ENCODE measurements at regions not wholly inside any gene's neighbourhood (a gene's known extent, or its start where the extent isn't known, plus 50 kb on each side); places are given as distances from the start of the nearest gene placed in this dataset.
"Not testable (repeated sequence)": the region's sequence is repeated elsewhere in the genome, so short reads cannot be mapped to it uniquely, and the experiment has no call there.

- Mint-ChIP-seq H3K4me3 (no peak overlapping the region), H3K9me3 (peaks cover 7% of the 10 kb centered on the region), H3K36me3 (peaks cover 2% of the 10 kb centered on the region), H3K27me3 (peaks cover 2% of the 10 kb centered on the region), H3K4me1 (no peaks in the 10 kb centered on the region), H3K27ac (no peak overlapping the region)
- DNase-seq (ENCODE audit: low spot score in 2 of 2) (no peak), ATAC-seq (ENCODE audit: low read depth) (no peak)
Observed at GRCh38 chr17:70320673-70321345, 151.5 kb downstream of the KCNJ2 start.

GRCh38 chr17:70321352-70321751 lies 152.0 kb downstream of the KCNJ2 start:
- H3K27me3 Mint-ChIP-seq, result peaks cover 2% of the 10 kb centered on the region
- peaks cover 5% of the 10 kb centered on the region for H3K9me3 Mint-ChIP-seq
- H3K27ac Mint-ChIP-seq, result no peak overlapping the region
- ATAC-seq (ENCODE audit: low read depth) (no peak), DNase-seq (ENCODE audit: low spot score in 2 of 2) (no peak)
- H3K4me3 Mint-ChIP-seq, result no peak overlapping the region
- H3K36me3 Mint-ChIP-seq, result peaks cover 2% of the 10 kb centered on the region
- H3K4me1 Mint-ChIP-seq, result no peaks in the 10 kb centered on the region

- H3K4me3 Mint-ChIP-seq, result no peak overlapping the region
- peaks cover 5% of the 10 kb centered on the region for H3K9me3 Mint-ChIP-seq
- DNase-seq (ENCODE audit: low spot score in 2 of 2), result no peak
- H3K27me3 Mint-ChIP-seq, result peaks cover 2% of the 10 kb centered on the region
- no peak for ATAC-seq (ENCODE audit: low read depth)
- no peaks in the 10 kb centered on the region for H3K4me1 Mint-ChIP-seq
- peaks cover 2% of the 10 kb centered on the region for H3K36me3 Mint-ChIP-seq
- no peak overlapping the region for H3K27ac Mint-ChIP-seq
Observed at GRCh38 chr17:70323269-70323668, 153.9 kb downstream of the KCNJ2 start.

GRCh38 chr17:70324031-70324430 lies 154.7 kb downstream of the KCNJ2 start:
- Mint-ChIP-seq H3K4me3 (no peak overlapping the region), H3K27ac (no peak overlapping the region), H3K4me1 (no peaks in the 10 kb centered on the region), H3K36me3 (no peaks in the 10 kb centered on the region), H3K27me3 (no peaks in the 10 kb centered on the region), H3K9me3 (peaks cover 4% of the 10 kb centered on the region)
- ATAC-seq (ENCODE audit: low read depth) (no peak), DNase-seq (ENCODE audit: low spot score in 2 of 2) (no peak)

- Mint-ChIP-seq H3K4me1 (no peaks in the 10 kb centered on the region), H3K27ac (no peak overlapping the region), H3K27me3 (no peaks in the 10 kb centered on the region), H3K36me3 (no peaks in the 10 kb centered on the region), H3K9me3 (peaks cover 4% of the 10 kb centered on the region), H3K4me3 (no peak overlapping the region)
- no peak for ATAC-seq (ENCODE audit: low read depth)
- no peak for DNase-seq (ENCODE audit: low spot score in 2 of 2)
Observed at GRCh38 chr17:70327279-70327678, 157.9 kb downstream of the KCNJ2 start.

- DNase-seq (ENCODE audit: low spot score in 2 of 2) (no peak), ATAC-seq (ENCODE audit: low read depth) (no peak)
- Mint-ChIP-seq H3K27me3 (no peaks in the 10 kb centered on the region), H3K27ac (no peak overlapping the region), H3K36me3 (no peaks in the 10 kb centered on the region), H3K4me3 (no peak overlapping the region), H3K4me1 (no peaks in the 10 kb centered on the region), H3K9me3 (peaks cover 1% of the 10 kb centered on the region)
Observed at GRCh38 chr17:70327723-70328122, 158.4 kb downstream of the KCNJ2 start.

GRCh38 chr17:70329721-70330120 lies 160.4 kb downstream of the KCNJ2 start:
- no peak for DNase-seq (ENCODE audit: low spot score in 2 of 2)
- no peak for ATAC-seq (ENCODE audit: low read depth)

GRCh38 chr17:70331066-70331465 lies 161.7 kb downstream of the KCNJ2 start:
- not testable (repeated sequence) for H3K27me3 Mint-ChIP-seq; H3K4me3 Mint-ChIP-seq; H3K9me3 Mint-ChIP-seq; DNase-seq (ENCODE audit: low spot score in 2 of 2); H3K36me3 Mint-ChIP-seq; H3K4me1 Mint-ChIP-seq; H3K27ac Mint-ChIP-seq; ATAC-seq (ENCODE audit: low read depth)

More at GRCh38 chr17:70329721-70330120, 160.4 kb downstream of the KCNJ2 start:
- no peak overlapping the region for H3K4me3 Mint-ChIP-seq
- no peaks in the 10 kb centered on the region for H3K4me1 Mint-ChIP-seq
- H3K27me3 Mint-ChIP-seq, result no peaks in the 10 kb centered on the region
- H3K27ac Mint-ChIP-seq, result no peak overlapping the region
- H3K36me3 Mint-ChIP-seq, result no peaks in the 10 kb centered on the region
- peaks cover 7% of the 10 kb centered on the region for H3K9me3 Mint-ChIP-seq

GRCh38 chr17:70332356-70333210 lies 163.3 kb downstream of the KCNJ2 start:
- ATAC-seq (ENCODE audit: low read depth), result no peak
- H3K9me3 Mint-ChIP-seq, result peaks cover 7% of the 10 kb centered on the region
- H3K4me3 Mint-ChIP-seq, result no peak overlapping the region
- H3K4me1 Mint-ChIP-seq, result no peaks in the 10 kb centered on the region
- H3K27ac Mint-ChIP-seq, result no peak overlapping the region
- H3K27me3 Mint-ChIP-seq, result peaks cover 2% of the 10 kb centered on the region
- DNase-seq (ENCODE audit: low spot score in 2 of 2), result no peak
- no peaks in the 10 kb centered on the region for H3K36me3 Mint-ChIP-seq

- Mint-ChIP-seq H3K36me3 (no peaks in the 10 kb centered on the region), H3K4me3 (no peak overlapping the region), H3K9me3 (peaks cover 5% of the 10 kb centered on the region), H3K4me1 (no peaks in the 10 kb centered on the region), H3K27me3 (peaks cover 2% of the 10 kb centered on the region), H3K27ac (no peak overlapping the region)
- ATAC-seq (ENCODE audit: low read depth) (no peak), DNase-seq (ENCODE audit: low spot score in 2 of 2) (no peak)
Observed at GRCh38 chr17:70336411-70336810, 167.1 kb downstream of the KCNJ2 start.

- Mint-ChIP-seq H3K4me1 (no peaks in the 10 kb centered on the region), H3K9me3 (peaks cover 7% of the 10 kb centered on the region), H3K27me3 (peaks cover 2% of the 10 kb centered on the region), H3K4me3 (no peak overlapping the region), H3K27ac (no peak overlapping the region), H3K36me3 (no peaks in the 10 kb centered on the region)
- no peak for ATAC-seq (ENCODE audit: low read depth)
- no peak for DNase-seq (ENCODE audit: low spot score in 2 of 2)
Observed at GRCh38 chr17:70338946-70339354, 169.6 kb downstream of the KCNJ2 start.

- H3K9me3 Mint-ChIP-seq, result peaks cover 4% of the 10 kb centered on the region
- no peak overlapping the region for H3K27ac Mint-ChIP-seq
- no peaks in the 10 kb centered on the region for H3K4me1 Mint-ChIP-seq
- no peak overlapping the region for H3K4me3 Mint-ChIP-seq
- no peak for DNase-seq (ENCODE audit: low spot score in 2 of 2)
- no peak for ATAC-seq (ENCODE audit: low read depth)
- no peaks in the 10 kb centered on the region for H3K27me3 Mint-ChIP-seq
- no peaks in the 10 kb centered on the region for H3K36me3 Mint-ChIP-seq
Observed at GRCh38 chr17:70343114-70343513, 173.8 kb downstream of the KCNJ2 start.

- Mint-ChIP-seq H3K27me3 (no peaks in the 10 kb centered on the region), H3K4me3 (no peak overlapping the region), H3K27ac (no peak overlapping the region), H3K36me3 (no peaks in the 10 kb centered on the region), H3K4me1 (no peaks in the 10 kb centered on the region), H3K9me3 (peaks cover 4% of the 10 kb centered on the region)
- no peak for DNase-seq (ENCODE audit: low spot score in 2 of 2)
- ATAC-seq (ENCODE audit: low read depth), result no peak
Observed at GRCh38 chr17:70344386-70345060, 175.2 kb downstream of the KCNJ2 start.

GRCh38 chr17:70345061-70345460 lies 175.7 kb downstream of the KCNJ2 start:
- Mint-ChIP-seq H3K36me3 (no peaks in the 10 kb centered on the region), H3K9me3 (peaks cover 4% of the 10 kb centered on the region), H3K4me1 (no peaks in the 10 kb centered on the region), H3K27ac (no peak overlapping the region), H3K4me3 (no peak overlapping the region), H3K27me3 (no peaks in the 10 kb centered on the region)
- no peak for DNase-seq (ENCODE audit: low spot score in 2 of 2)
- no peak for ATAC-seq (ENCODE audit: low read depth)

All from memory B cell (primary cell).